Left ventricle myocardium inferior (tissue), 1 donor: ENCODE measurements at regions not wholly inside any gene's neighbourhood (a gene's known extent, or its start where the extent isn't known, plus 50 kb on each side); places are given as distances from the start of the nearest gene placed in this dataset.
A peak's percentile ranks its signal among the peaks of the same experiment; 100 is the strongest.
"Not testable (repeated sequence)": the region's sequence is repeated elsewhere in the genome, so short reads cannot be mapped to it uniquely, and the experiment has no call there.

Experiments
- DNase-seq: peaks from one replicate; pipeline ENCODE4 v3.0.0-alpha.2; 2020
- H3K27ac ChIP-seq: fragments of 200-600 bp; replicated peaks from 2 replicates; pipeline ENCODE4 v1.8.0; 2021
- H3K27me3 ChIP-seq: fragments of 200-600 bp; 2 replicates; pipeline ENCODE4 v1.8.0; 2021; ENCODE audit warnings: low read depth
- H3K36me3 ChIP-seq: fragments of 200-600 bp; 2 replicates; pipeline ENCODE4 v1.8.0; 2021
- H3K4me1 ChIP-seq: fragments of 200-600 bp; 2 replicates; pipeline ENCODE4 v1.8.0; 2021
- H3K4me3 ChIP-seq: fragments of 200-600 bp; 2 replicates; pipeline ENCODE4 v1.8.0; 2021; ENCODE audit warnings: mild to moderate bottlenecking, moderate library complexity
- H3K9me3 ChIP-seq: fragments of 200-600 bp; replicated peaks from 2 replicates; pipeline ENCODE4 v1.8.0; 2021
- CTCF ChIP-seq: fragments of 200-600 bp; IDR thresholded peaks from 2 replicates; pipeline ENCODE4 v1.8.0; 2021; ENCODE audit warnings: antibody characterized with exemption, mild to moderate bottlenecking, borderline replicate concordance
- intact Hi-C: fragments of 100-400 bp; cut with micrococcal nuclease; formaldehyde crosslinking; loops from one replicate; pipeline ENCODE4 v1.11.0; 2022
- donor health status: DM: no; HTN: yes; CAD: no; lungs with severe emphysema.

- H3K27ac ChIP-seq: no peak overlapping the region
- DNase-seq: no peak
- no peak overlapping the region for H3K4me3 ChIP-seq
- H3K9me3 ChIP-seq: no peaks in the 10 kb centered on the region
- H3K27me3 ChIP-seq: no peaks in the 10 kb centered on the region
- no peaks in the 10 kb centered on the region for H3K36me3 ChIP-seq
- TF ChIP-seq CTCF: no peak
- H3K4me1 ChIP-seq: no peaks in the 10 kb centered on the region
- intact Hi-C loops: no loop called here
Measured at GRCh38 chr3:130569461-130570365, 52.7 kb downstream of the COL6A6 start.

- H3K36me3 ChIP-seq: no peaks in the 10 kb centered on the region
- TF ChIP-seq CTCF: no peak
- no peaks in the 10 kb centered on the region for H3K27me3 ChIP-seq
Measured at GRCh38 chr3:130572769-130573168, 55.8 kb downstream of the COL6A6 start.

GRCh38 chr3:130576375-130577266 lies 59.6 kb downstream of the COL6A6 start:
- intact Hi-C loops: no loop called here
- Histone ChIP-seq H3K27me3 (no peaks in the 10 kb centered on the region), H3K27ac (peak overlapping the region; percentile 11)

More at GRCh38 chr3:130572769-130573168, 55.8 kb downstream of the COL6A6 start:
- intact Hi-C loops: no loop called here
- no peak for DNase-seq
- peak overlapping the region; percentile 5 for H3K27ac ChIP-seq
- no peak overlapping the region for H3K4me3 ChIP-seq
- H3K4me1 ChIP-seq: no peaks in the 10 kb centered on the region
- H3K9me3 ChIP-seq: no peaks in the 10 kb centered on the region

GRCh38 chr3:130582457-130583153 lies 65.6 kb downstream of the COL6A6 start:
- intact Hi-C loops: no loop called here
- H3K27me3 ChIP-seq: peaks cover 6% of the 10 kb centered on the region
- TF ChIP-seq CTCF: no peak
- H3K4me1 ChIP-seq: peaks cover 7% of the 10 kb centered on the region
- no peaks in the 10 kb centered on the region for H3K9me3 ChIP-seq
- peak overlapping the region; percentile 70 for H3K27ac ChIP-seq
- H3K36me3 ChIP-seq: no peaks in the 10 kb centered on the region
- no peak overlapping the region for H3K4me3 ChIP-seq
- DNase-seq: no peak

More at GRCh38 chr3:130576375-130577266, 59.6 kb downstream of the COL6A6 start:
- no peak for TF ChIP-seq CTCF
- no peak for DNase-seq
- no peak overlapping the region for H3K4me3 ChIP-seq
- no peaks in the 10 kb centered on the region for H3K36me3 ChIP-seq
- H3K4me1 ChIP-seq: no peaks in the 10 kb centered on the region
- H3K9me3 ChIP-seq: no peaks in the 10 kb centered on the region

GRCh38 chr3:130594749-130595148 lies 77.8 kb downstream of the COL6A6 start:
- H3K36me3 ChIP-seq, DNase-seq, intact Hi-C loops, H3K9me3 ChIP-seq, H3K27me3 ChIP-seq, H3K27ac ChIP-seq, H3K4me3 ChIP-seq, H3K4me1 ChIP-seq: not testable (repeated sequence)
